ENCODE measurements at regions not wholly inside any gene's neighbourhood (a gene's known extent, or its start where the extent isn't known, plus 50 kb on each side); places are given as distances from the start of the nearest gene placed in this dataset.
"Not testable (repeated sequence)": the region's sequence is repeated elsewhere in the genome, so short reads cannot be mapped to it uniquely, and the experiment has no call there.

GRCh38 chr2:125901278-125901677 lies 754.7 kb upstream of the GYPC start:
- DNase-seq, result no peak

GRCh38 chr2:125925891-125926546 lies 729.9 kb upstream of the GYPC start:
- DNase-seq, result no peak

GRCh38 chr2:125935559-125935958 lies 720.4 kb upstream of the GYPC start:
- no peak for DNase-seq

- no peak for DNase-seq
These were observed 713.2 kb upstream of the GYPC start for GRCh38 chr2:125942585-125943424.

- DNase-seq, result no peak
These were observed 696.9 kb upstream of the GYPC start for GRCh38 chr2:125959047-125959446.

- DNase-seq, result no peak
These were observed 694.2 kb upstream of the GYPC start for GRCh38 chr2:125961739-125962138.

GRCh38 chr2:125979886-125980285 lies 676.1 kb upstream of the GYPC start:
- DNase-seq, result no peak

- DNase-seq, result no peak
These were observed 672.6 kb upstream of the GYPC start for GRCh38 chr2:125983364-125983763.

GRCh38 chr2:126029316-126029715 lies 626.6 kb upstream of the GYPC start:
- no peak for DNase-seq

- DNase-seq, result no peak
These were observed 617.1 kb upstream of the GYPC start for GRCh38 chr2:126038861-126039260.

- no peak for DNase-seq
These were observed 614.4 kb upstream of the GYPC start for GRCh38 chr2:126041391-126042047.

GRCh38 chr2:126042089-126042488 lies 613.9 kb upstream of the GYPC start:
- DNase-seq, result no peak

- DNase-seq, result no peak
These were observed 607.2 kb upstream of the GYPC start for GRCh38 chr2:126048719-126049118.

GRCh38 chr2:126049461-126049860 lies 606.5 kb upstream of the GYPC start:
- no peak for DNase-seq

- DNase-seq, result no peak
These were observed 604.8 kb upstream of the GYPC start for GRCh38 chr2:126050991-126051736.

- DNase-seq, result not testable (repeated sequence)
These were observed 604.2 kb upstream of the GYPC start for GRCh38 chr2:126051737-126052240.

GRCh38 chr2:126059379-126059778 lies 596.6 kb upstream of the GYPC start:
- no peak for DNase-seq

GRCh38 chr2:126085011-126085795 lies 570.8 kb upstream of the GYPC start:
- DNase-seq, result no peak

- DNase-seq, result no peak
These were observed 555.0 kb upstream of the GYPC start for GRCh38 chr2:126100962-126101361.

- no peak for DNase-seq
These were observed 550.0 kb upstream of the GYPC start for GRCh38 chr2:126106006-126106405.

GRCh38 chr2:126107883-126108282 lies 548.1 kb upstream of the GYPC start:
- DNase-seq, result no peak

- DNase-seq, result no peak
These were observed 540.0 kb upstream of the GYPC start for GRCh38 chr2:126115975-126116374.
